GM21529 (cell line): ENCODE measurements at regions not wholly inside any gene's neighbourhood (a gene's known extent, or its start where the extent isn't known, plus 50 kb on each side); places are given as distances from the start of the nearest gene placed in this dataset.
"Not testable (repeated sequence)": the region's sequence is repeated elsewhere in the genome, so short reads cannot be mapped to it uniquely, and the experiment has no call there.

Source experiments
- ATAC-seq: cut with Tn5 transposase; IDR thresholded peaks from one replicate; pipeline ENCODE4 v1.9.1; 2021; ENCODE audit not compliant: unreplicated experiment

- ATAC-seq: not testable (repeated sequence)
Measured at GRCh38 chr1:104288322-104288721, 538.6 kb downstream of the AMY1C start.

- no peak for ATAC-seq
Measured at GRCh38 chr1:104291156-104291555, 541.5 kb downstream of the AMY1C start.

GRCh38 chr1:104294259-104294658 lies 544.6 kb downstream of the AMY1C start:
- no peak for ATAC-seq

DNA sequence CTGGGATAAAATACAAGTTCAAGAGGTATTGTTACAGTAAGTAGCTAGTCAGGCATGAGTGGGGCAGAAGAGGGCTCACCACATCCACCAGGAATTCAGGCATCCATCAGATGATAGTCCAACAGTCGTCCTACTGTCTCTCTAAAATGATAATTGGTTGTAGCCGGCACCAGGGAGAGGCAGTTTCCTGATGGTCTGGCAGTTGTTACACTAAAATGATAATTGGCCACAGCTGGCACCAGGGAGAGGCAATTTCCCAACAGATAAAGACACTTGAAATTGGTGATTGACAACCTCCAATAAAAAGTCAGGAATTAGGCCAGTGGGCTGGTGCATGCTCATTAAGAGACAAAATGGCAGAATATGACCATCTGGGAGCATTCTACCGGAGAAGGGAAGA lies 545.8 kb downstream of the AMY1C start:
- no peak for ATAC-seq

- ATAC-seq: no peak
Measured at GRCh38 chr1:104309673-104310072, 560.0 kb downstream of the AMY1C start.

GRCh38 chr1:104315823-104316222 lies 566.1 kb downstream of the AMY1C start:
- ATAC-seq: no peak

- ATAC-seq: no peak
Measured at GRCh38 chr1:104322131-104322530, 572.4 kb downstream of the AMY1C start.

DNA sequence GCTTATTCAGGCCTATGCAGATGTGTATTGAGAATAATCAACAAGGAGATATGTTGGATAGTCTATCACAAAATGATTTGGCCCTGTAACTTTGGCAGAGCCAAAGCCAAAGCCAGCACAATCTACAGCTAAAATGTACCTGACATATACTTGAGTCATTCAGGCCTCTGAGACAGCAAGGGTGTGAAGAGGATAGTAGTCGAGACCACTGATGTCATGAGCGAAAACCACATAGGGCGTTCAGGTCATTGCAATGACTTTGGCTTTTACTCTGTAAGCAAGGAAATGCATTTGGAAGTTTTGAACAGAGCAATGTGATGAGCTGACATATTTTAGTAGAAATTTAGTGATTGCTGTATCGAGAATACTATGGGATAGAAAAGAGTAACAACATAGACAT lies 579.6 kb downstream of the AMY1C start:
- ATAC-seq: no peak

DNA sequence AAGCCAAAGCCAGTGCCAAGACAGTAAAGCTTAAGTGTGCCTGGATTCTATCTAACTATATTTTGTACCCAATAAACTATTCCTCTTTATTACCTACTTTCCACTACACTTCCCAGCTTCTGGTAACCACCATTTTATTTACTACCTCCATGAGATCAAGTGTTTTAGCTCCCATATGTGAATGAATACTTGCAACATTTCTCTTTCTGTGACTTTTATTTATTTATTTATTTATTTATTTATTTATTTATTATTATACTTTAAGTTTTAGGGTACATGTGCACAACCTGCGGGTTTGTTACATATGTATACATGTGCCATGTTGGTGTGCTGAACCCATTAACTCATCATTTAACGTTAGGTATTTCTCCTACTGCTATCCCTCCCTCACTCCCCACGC lies 582.1 kb downstream of the AMY1C start:
- ATAC-seq: no peak

GRCh38 chr1:104337927-104338326 lies 588.2 kb downstream of the AMY1C start:
- ATAC-seq: not testable (repeated sequence)

- ATAC-seq: no peak
Measured at GRCh38 chr1:104341944-104342343, 592.2 kb downstream of the AMY1C start.

DNA sequence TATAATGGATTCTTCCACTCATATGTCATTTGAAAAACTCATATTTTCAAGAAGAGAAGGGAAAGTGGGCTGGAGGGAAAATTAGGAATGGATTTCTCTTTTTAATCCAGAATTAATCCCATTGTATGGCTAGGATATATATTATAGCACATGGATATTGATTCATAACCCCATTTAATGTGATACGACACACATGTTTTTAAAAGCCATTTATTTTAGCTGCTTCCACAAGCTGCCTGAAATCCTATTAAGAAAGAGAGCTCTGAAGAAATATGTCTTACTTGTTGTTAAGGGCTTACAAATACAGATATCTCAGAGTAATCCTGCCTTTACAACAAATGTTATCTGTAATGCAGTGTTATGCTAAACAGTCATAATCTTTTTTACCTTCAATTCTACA lies 598.6 kb downstream of the AMY1C start:
- no peak for ATAC-seq

DNA sequence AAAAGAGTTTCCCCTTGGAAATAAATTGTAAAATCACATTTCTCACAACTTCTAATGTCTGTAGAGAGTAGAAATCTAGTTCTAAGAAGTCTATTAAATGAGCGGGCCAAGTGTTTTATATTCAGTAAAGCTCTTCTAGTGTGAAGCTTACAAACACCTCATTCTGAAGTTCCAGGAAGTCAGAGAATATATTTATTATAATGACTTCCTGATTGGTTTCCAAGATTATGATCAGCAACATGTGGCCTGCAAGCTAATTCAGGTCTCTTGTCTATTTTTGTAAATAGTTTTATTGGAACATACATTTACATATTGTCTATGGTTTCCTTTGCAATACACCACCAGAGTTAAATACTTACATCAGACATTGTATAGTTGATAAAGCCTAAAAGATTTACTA lies 603.9 kb downstream of the AMY1C start:
- ATAC-seq: no peak

- no peak for ATAC-seq
Measured at GRCh38 chr1:104358086-104358485, 608.4 kb downstream of the AMY1C start.

DNA sequence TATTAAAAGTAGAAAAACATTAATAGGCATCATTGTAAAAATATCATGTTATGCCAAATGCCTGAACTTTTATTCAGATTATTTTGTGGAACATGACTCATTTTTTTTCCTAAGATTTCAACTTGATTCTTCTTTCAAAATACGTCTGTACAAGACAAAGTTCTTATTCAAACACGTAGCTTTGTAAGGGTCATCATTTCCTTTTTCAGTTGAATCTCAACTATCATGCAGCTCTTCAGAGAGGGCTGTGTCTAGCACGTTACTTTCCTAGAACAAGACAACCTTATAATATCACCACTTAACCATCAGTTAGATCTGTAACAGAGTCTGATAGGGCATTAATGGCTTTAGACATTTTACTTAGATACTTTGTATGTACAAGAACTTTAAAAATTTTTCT lies 608.9 kb downstream of the AMY1C start:
- ATAC-seq: no peak

- no peak for ATAC-seq
Measured at GRCh38 chr1:104378414-104378813, 628.7 kb downstream of the AMY1C start.

- ATAC-seq: no peak
Measured at GRCh38 chr1:104380003-104380402, 630.3 kb downstream of the AMY1C start.

GRCh38 chr1:104387716-104388508 lies 638.2 kb downstream of the AMY1C start:
- no peak for ATAC-seq

- no peak for ATAC-seq
Measured at GRCh38 chr1:104392552-104392951, 642.9 kb downstream of the AMY1C start.

DNA sequence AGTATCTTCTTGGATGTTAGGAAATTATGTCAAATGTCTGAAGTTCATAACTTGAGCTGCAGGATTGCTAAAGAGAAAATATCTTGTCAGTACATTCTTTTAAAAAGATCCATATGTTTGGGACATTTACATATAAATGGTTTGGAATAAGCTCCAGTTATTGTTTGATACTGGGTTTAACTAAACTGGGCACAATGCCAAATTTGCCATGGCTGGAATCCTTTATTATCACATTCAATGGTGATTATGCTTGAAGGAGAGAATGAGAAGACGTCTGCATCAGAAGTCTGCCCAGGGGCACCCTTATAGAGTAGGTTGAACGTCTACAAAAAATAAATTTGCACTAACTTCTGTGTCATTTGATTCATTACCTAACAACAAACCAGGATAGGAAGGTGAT lies 652.5 kb downstream of the AMY1C start:
- no peak for ATAC-seq

- ATAC-seq: no peak
Measured at GRCh38 chr1:104403883-104404282, 654.2 kb downstream of the AMY1C start.

DNA sequence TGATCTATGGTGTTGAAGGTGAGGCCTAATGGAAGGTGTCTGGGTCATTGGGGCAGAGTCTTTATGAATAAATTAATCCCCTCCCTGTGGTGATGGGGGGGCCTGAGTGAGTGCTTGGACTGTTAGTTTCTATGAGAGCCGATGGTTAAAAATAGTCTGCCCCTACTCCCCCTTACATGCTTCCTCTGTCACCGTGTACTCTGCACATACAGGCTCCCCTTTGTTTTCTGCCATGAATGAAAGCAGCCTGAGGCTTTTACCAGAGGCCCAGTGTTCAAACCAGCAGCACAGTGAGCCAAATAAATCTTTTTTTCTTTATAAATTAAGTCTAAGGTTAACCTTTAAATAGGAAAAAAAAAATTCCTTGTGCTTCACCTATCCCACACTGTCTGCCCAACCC lies 657.0 kb downstream of the AMY1C start:
- ATAC-seq: no peak

- ATAC-seq: no peak
Measured at GRCh38 chr1:104408268-104408667, 658.6 kb downstream of the AMY1C start.
